ENCODE measurements at regions not wholly inside any gene's neighbourhood (a gene's known extent, or its start where the extent isn't known, plus 50 kb on each side); places are given as distances from the start of the nearest gene placed in this dataset.

GRCh38 chr7:66528652-66529051, 100.0 kb upstream of the KCTD7 start:
- no peak for TF ChIP-seq CTCF (IDR thresholded peaks at IDR 0.05)
- no peak for TF ChIP-seq POLR2A (IDR thresholded peaks at IDR 0.05)
- TF ChIP-seq POLR2AphosphoS5 (IDR thresholded peaks at IDR 0.05): no peak
